Neural progenitor cell (in vitro differentiated cells): ENCODE measurements at regions not wholly inside any gene's neighbourhood (a gene's known extent, or its start where the extent isn't known, plus 50 kb on each side); places are given as distances from the start of the nearest gene placed in this dataset.

Source experiments
- DNase-seq: peaks from one replicate; pipeline ENCODE4 v3.0.0-alpha.2; 2016; ENCODE audit warnings: low spot score
- H2AFZ ChIP-seq: fragments of 200-600 bp; sonication (generic); replicated peaks from 2 replicates; pipeline ENCODE4 v1.6.1; 2016; ENCODE audit warnings: antibody characterized with exemption
- H3F3A ChIP-seq: fragments of 200-600 bp; sonication (generic); 2 replicates; pipeline ENCODE4 v1.6.1; 2016; ENCODE audit warnings: antibody characterized with exemption, low read depth
- H3K27ac ChIP-seq: fragments of 200-600 bp; sonication (generic); 2 replicates; pipeline ENCODE4 v1.5.1; 2016; ENCODE audit warnings: mild to moderate bottlenecking
- H3K27me3 ChIP-seq: fragments of 200-600 bp; sonication (generic); 2 replicates; pipeline ENCODE4 v1.6.1; 2016; ENCODE audit warnings: mild to moderate bottlenecking, moderate library complexity
- H3K36me3 ChIP-seq: fragments of 200-600 bp; sonication (generic); 2 replicates; pipeline ENCODE4 v1.5.1; 2016
- H3K4me1 ChIP-seq: fragments of 200-600 bp; sonication (generic); 2 replicates; pipeline ENCODE4 v1.6.1; 2016; ENCODE audit warnings: mixed run types
- H3K4me2 ChIP-seq: fragments of 200-600 bp; sonication (generic); 2 replicates; pipeline ENCODE4 v1.6.1; 2016
- H3K4me3 ChIP-seq: fragments of 200-600 bp; sonication (generic); 2 replicates; pipeline ENCODE4 v1.5.1; 2016
- H3K79me2 ChIP-seq: fragments of 200-600 bp; sonication (generic); 2 replicates; pipeline ENCODE4 v1.6.1; 2016; ENCODE audit warnings: low read depth
- H3K9ac ChIP-seq: fragments of 200-600 bp; sonication (generic); 2 replicates; pipeline ENCODE4 v1.6.1; 2016
- H3K9me3 ChIP-seq: fragments of 200-600 bp; sonication (generic); 2 replicates; pipeline ENCODE4 v1.5.1; 2016; ENCODE audit warnings: low read depth
- H4K20me1 ChIP-seq: fragments of 200-600 bp; sonication (generic); 2 replicates; pipeline ENCODE4 v1.6.1; 2016; ENCODE audit warnings: low read depth
- H3K27ac Mint-ChIP-seq: 3 replicates; pipeline ENCODE4 v1.8.0; 2021; ENCODE audit warnings: mixed read lengths
- H3K27me3 Mint-ChIP-seq: 2 replicates; pipeline ENCODE4 v1.8.0; 2022; ENCODE audit warnings: low read depth, mild to moderate bottlenecking, inconsistent platforms, moderate library complexity, mixed read lengths; ENCODE audit not compliant: insufficient read depth
- H3K36me3 Mint-ChIP-seq: 3 replicates; pipeline ENCODE4 v1.8.0; 2021; ENCODE audit warnings: mixed read lengths
- H3K4me1 Mint-ChIP-seq: 3 replicates; pipeline ENCODE4 v1.8.0; 2021; ENCODE audit warnings: mixed read lengths
- H3K4me3 Mint-ChIP-seq: 3 replicates; pipeline ENCODE4 v1.8.0; 2021; ENCODE audit warnings: mild to moderate bottlenecking, moderate library complexity, mixed read lengths
- H3K9me3 Mint-ChIP-seq: 3 replicates; pipeline ENCODE4 v1.8.0; 2020; ENCODE audit warnings: mixed read lengths
- EZH2 ChIP-seq: fragments of 200-600 bp; sonication (generic); IDR thresholded peaks from 2 replicates; pipeline ENCODE4 v1.6.1; 2017; ENCODE audit warnings: antibody characterized with exemption, mild to moderate bottlenecking, moderate library complexity
- EZH2phosphoT487 ChIP-seq: fragments of 200-600 bp; sonication (generic); IDR thresholded peaks from 2 replicates; pipeline ENCODE4 v1.6.1; 2017; ENCODE audit warnings: antibody characterized with exemption
- TF ChIP-seq, protein P1 (sequence below): fragments of 200-600 bp; sonication (generic); IDR thresholded peaks from 2 replicates; pipeline ENCODE4 v1.5.1; 2017; ENCODE audit warnings: antibody characterized with exemption, mild to moderate bottlenecking

DNA sequence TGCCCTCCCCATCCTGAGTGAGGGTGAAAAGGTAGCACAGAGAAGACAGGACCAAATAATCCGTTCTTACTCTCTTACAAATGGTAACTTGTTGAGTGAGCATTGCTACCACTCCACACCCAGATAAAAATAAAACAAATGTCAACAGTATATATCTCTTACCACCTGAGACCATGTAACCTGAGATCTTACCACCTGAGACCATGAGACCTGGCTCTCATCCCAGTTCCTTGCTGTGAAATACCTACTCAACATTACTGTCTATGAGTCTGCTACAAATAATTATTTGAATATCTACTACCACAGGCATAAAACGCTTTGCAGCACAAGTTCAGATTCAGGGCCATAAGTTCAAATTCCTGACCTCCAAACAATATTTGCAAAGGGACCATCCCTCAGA is 234.7 kb downstream of the C1D start:
- no peak overlapping the region for H3K4me3 ChIP-seq
- H4K20me1 ChIP-seq = no peaks in the 10 kb centered on the region
- no peaks in the 10 kb centered on the region for H3F3A ChIP-seq
- no peaks in the 10 kb centered on the region for H3K4me1 Mint-ChIP-seq
- TF ChIP-seq, protein P1, sequence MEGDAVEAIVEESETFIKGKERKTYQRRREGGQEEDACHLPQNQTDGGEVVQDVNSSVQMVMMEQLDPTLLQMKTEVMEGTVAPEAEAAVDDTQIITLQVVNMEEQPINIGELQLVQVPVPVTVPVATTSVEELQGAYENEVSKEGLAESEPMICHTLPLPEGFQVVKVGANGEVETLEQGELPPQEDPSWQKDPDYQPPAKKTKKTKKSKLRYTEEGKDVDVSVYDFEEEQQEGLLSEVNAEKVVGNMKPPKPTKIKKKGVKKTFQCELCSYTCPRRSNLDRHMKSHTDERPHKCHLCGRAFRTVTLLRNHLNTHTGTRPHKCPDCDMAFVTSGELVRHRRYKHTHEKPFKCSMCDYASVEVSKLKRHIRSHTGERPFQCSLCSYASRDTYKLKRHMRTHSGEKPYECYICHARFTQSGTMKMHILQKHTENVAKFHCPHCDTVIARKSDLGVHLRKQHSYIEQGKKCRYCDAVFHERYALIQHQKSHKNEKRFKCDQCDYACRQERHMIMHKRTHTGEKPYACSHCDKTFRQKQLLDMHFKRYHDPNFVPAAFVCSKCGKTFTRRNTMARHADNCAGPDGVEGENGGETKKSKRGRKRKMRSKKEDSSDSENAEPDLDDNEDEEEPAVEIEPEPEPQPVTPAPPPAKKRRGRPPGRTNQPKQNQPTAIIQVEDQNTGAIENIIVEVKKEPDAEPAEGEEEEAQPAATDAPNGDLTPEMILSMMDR = no peak
- TF ChIP-seq EZH2phosphoT487 (no peak), EZH2 (no peak)
- no peak overlapping the region for H2AFZ ChIP-seq
- no peaks in the 10 kb centered on the region for H3K36me3 Mint-ChIP-seq
- H3K4me3 Mint-ChIP-seq = no peak overlapping the region
- no peak overlapping the region for H3K4me2 ChIP-seq
- no peak overlapping the region for H3K9ac ChIP-seq
- no peak for DNase-seq
- H3K36me3 ChIP-seq = no peaks in the 10 kb centered on the region
- no peaks in the 10 kb centered on the region for H3K4me1 ChIP-seq
- no peaks in the 10 kb centered on the region for H3K9me3 ChIP-seq
- H3K9me3 Mint-ChIP-seq = peaks cover 2% of the 10 kb centered on the region
- no peaks in the 10 kb centered on the region for H3K27me3 ChIP-seq
- H3K27me3 Mint-ChIP-seq = peaks cover 2% of the 10 kb centered on the region
- no peak overlapping the region for H3K27ac Mint-ChIP-seq
- H3K79me2 ChIP-seq = no peaks in the 10 kb centered on the region
- no peak overlapping the region for H3K27ac ChIP-seq

DNA sequence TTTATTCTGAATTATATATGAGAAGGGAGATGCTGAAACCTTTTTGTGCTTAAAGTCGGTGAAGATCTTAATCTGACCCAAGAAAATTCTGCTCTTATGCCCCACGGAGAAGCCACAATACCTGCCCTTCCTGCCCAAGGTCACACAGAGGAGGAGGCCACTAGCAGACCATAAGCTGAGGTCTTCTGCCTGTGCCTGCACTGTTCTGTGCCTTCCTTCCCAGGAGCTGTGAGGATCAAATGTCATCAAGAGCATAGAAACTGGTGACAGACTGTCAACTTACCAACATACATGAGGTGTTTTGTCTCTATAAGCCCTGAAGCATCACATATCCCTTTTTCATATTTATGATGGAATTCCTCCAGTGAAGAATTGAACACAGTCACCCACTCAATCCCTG is 233.3 kb downstream of the C1D start:
- H3K79me2 ChIP-seq = no peaks in the 10 kb centered on the region
- no peaks in the 10 kb centered on the region for H3K4me1 Mint-ChIP-seq
- no peak overlapping the region for H3K4me3 ChIP-seq
- H3K27me3 Mint-ChIP-seq = no peaks in the 10 kb centered on the region
- H3K9me3 Mint-ChIP-seq = peaks cover 2% of the 10 kb centered on the region
- no peaks in the 10 kb centered on the region for H3K4me1 ChIP-seq
- H3K4me2 ChIP-seq = no peak overlapping the region
- H3K27me3 ChIP-seq = no peaks in the 10 kb centered on the region
- H3K4me3 Mint-ChIP-seq = no peak overlapping the region
- H3K36me3 Mint-ChIP-seq = no peaks in the 10 kb centered on the region
- no peak overlapping the region for H2AFZ ChIP-seq
- H3K9me3 ChIP-seq = no peaks in the 10 kb centered on the region
- no peak overlapping the region for H3K9ac ChIP-seq
- no peaks in the 10 kb centered on the region for H3K36me3 ChIP-seq
- no peaks in the 10 kb centered on the region for H3F3A ChIP-seq
- H4K20me1 ChIP-seq = no peaks in the 10 kb centered on the region
- H3K27ac Mint-ChIP-seq = no peak overlapping the region
- no peak overlapping the region for H3K27ac ChIP-seq
- no peak for DNase-seq
- TF ChIP-seq EZH2phosphoT487 (no peak), EZH2 (no peak)
- TF ChIP-seq, protein P1 = no peak

DNA sequence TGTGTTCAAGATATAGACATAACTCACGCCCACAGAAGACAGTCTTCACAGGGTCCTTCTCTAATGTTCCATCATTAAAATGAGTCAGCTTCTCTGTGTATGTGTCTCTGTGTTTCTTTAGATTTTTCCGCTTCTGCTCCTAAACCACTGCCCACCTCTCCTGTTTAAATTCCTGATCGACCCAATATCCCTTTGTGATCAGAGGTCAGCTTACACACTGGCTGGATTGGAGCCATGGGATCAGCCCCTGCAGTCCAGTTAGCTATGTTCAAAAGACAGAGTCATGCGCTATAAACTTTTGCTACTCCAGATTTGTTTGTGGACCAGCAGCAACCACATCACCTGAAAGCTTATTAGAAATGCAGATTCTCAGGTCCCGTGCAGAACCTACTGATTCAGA is 229.2 kb downstream of the C1D start:
- H3K36me3 Mint-ChIP-seq = no peaks in the 10 kb centered on the region
- no peak overlapping the region for H3K9ac ChIP-seq
- no peak overlapping the region for H2AFZ ChIP-seq
- DNase-seq = no peak
- no peak for TF ChIP-seq EZH2phosphoT487
- TF ChIP-seq EZH2 = no peak
- TF ChIP-seq, protein P1 = no peak
- no peak overlapping the region for H3K4me3 Mint-ChIP-seq
- no peak overlapping the region for H3K4me3 ChIP-seq
- no peaks in the 10 kb centered on the region for H3F3A ChIP-seq
- H3K79me2 ChIP-seq = no peaks in the 10 kb centered on the region
- no peaks in the 10 kb centered on the region for H3K4me1 Mint-ChIP-seq
- no peak overlapping the region for H3K27ac ChIP-seq
- H3K4me1 ChIP-seq = no peaks in the 10 kb centered on the region
- H3K27me3 ChIP-seq = no peaks in the 10 kb centered on the region
- H3K36me3 ChIP-seq = no peaks in the 10 kb centered on the region
- H3K27me3 Mint-ChIP-seq = no peaks in the 10 kb centered on the region
- H3K9me3 Mint-ChIP-seq = peaks cover 2% of the 10 kb centered on the region
- no peak overlapping the region for H3K4me2 ChIP-seq
- no peak overlapping the region for H3K27ac Mint-ChIP-seq
- H4K20me1 ChIP-seq = no peaks in the 10 kb centered on the region
- no peaks in the 10 kb centered on the region for H3K9me3 ChIP-seq

DNA sequence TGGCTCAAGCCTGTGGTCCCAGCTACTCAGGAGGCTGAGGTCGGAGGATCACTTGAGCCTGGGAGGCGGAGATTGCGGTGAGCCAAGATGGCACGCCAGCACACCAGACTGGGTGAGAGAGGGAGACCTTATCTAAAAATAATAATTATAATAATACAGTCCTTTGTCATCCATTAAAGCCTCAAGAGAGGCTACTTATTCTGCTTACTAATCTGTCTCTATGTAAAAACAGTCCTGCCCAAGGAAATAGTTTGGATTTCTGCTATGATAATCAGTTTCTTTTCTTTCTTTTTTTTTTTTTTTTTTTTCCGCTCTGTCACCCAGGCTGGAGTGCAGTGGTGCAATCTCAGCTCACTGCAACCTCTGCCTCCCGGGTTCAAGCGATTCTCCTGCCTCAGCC is 228.3 kb downstream of the C1D start:
- H3K9me3 Mint-ChIP-seq = peaks cover under 1% of the 10 kb centered on the region
- no peak overlapping the region for H3K4me3 ChIP-seq
- H4K20me1 ChIP-seq = no peaks in the 10 kb centered on the region
- H3K36me3 ChIP-seq = no peaks in the 10 kb centered on the region
- no peak for TF ChIP-seq EZH2phosphoT487
- no peak for TF ChIP-seq EZH2
- TF ChIP-seq, protein P1 = no peak
- no peak overlapping the region for H3K9ac ChIP-seq
- no peak overlapping the region for H3K4me2 ChIP-seq
- H3K27me3 Mint-ChIP-seq = no peaks in the 10 kb centered on the region
- no peak overlapping the region for H3K27ac ChIP-seq
- H3K9me3 ChIP-seq = no peaks in the 10 kb centered on the region
- no peaks in the 10 kb centered on the region for H3K27me3 ChIP-seq
- H3K79me2 ChIP-seq = no peaks in the 10 kb centered on the region
- no peak for DNase-seq
- no peaks in the 10 kb centered on the region for H3K4me1 ChIP-seq
- no peaks in the 10 kb centered on the region for H3K36me3 Mint-ChIP-seq
- H2AFZ ChIP-seq = no peak overlapping the region
- no peaks in the 10 kb centered on the region for H3K4me1 Mint-ChIP-seq
- H3K27ac Mint-ChIP-seq = no peak overlapping the region
- H3F3A ChIP-seq = no peaks in the 10 kb centered on the region
- H3K4me3 Mint-ChIP-seq = no peak overlapping the region
